ENCODE measurements at regions not wholly inside any gene's neighbourhood (a gene's known extent, or its start where the extent isn't known, plus 50 kb on each side); places are given as distances from the start of the nearest gene placed in this dataset.
"Not testable (repeated sequence)": the region's sequence is repeated elsewhere in the genome, so short reads cannot be mapped to it uniquely, and the experiment has no call there.

DNA sequence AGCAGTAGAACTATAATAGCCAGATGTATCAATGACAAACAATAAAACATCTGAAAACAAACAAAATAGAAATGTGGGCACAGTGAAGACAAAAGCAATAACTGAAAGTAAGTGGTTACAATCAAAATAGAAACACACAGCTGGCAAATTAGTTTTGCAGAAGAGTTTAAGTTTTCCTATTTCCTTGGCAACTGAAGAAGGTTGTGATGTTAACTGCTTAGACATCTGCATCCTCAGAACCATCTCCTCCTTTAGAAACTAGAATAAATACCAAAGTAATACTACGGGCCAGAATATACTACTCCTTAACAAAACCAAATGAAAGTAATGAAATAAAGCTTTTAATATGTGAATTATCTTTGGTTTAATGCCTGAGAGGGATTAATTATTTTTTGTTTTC is 605.5 kb downstream of the LTN1 start:
- no peaks in the 10 kb centered on the region for H3K36me3 ChIP-seq (ENCODE audit: control insufficient read depth in 2 of 2, extremely low read depth in 1 of 2, insufficient read depth in 2 of 2, low read length in 2 of 2)
- dilution Hi-C loops (cut with MboI; ENCODE audit: extremely low pct_ligation_motif_present, low sequenced_read_pairs), result no loop called here

DNA sequence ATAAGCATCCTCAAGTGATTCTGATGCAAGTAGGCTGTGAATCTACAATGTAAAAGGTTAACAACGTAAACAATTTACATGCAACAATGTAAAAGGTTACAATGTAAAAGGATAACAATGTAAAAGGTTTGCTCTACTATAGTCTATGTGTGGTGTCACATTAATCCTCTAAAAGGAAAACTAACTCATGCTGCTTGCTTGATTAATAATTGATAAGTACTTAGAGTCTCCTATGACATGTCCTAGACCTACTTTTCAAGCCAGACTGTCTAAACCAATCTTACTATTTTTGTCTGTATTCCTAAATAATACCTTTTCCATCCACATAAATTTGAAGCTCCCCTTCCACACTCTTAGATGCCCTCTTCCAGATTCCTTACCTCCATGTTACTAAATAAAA is 606.8 kb downstream of the LTN1 start:
- Histone ChIP-seq H4K20me1 (ENCODE audit: control insufficient read depth, extremely low read depth, insufficient read depth, low read length) (no peaks in the 10 kb centered on the region), H3K9me1 (ENCODE audit: control insufficient read depth, extremely low read depth, insufficient read depth, low read length) (no peaks in the 10 kb centered on the region), H3K79me2 (ENCODE audit: control insufficient read depth, insufficient read depth, low read length) (no peaks in the 10 kb centered on the region), H3K4me3 (ENCODE audit: control insufficient read depth in 2 of 3, extremely low read depth in 1 of 3, insufficient read depth in 2 of 3, low read depth in 1 of 3, low read length in 3 of 3) (no peak overlapping the region), H3K36me3 (ENCODE audit: control insufficient read depth in 2 of 2, extremely low read depth in 1 of 2, insufficient read depth in 2 of 2, low read length in 2 of 2) (no peaks in the 10 kb centered on the region), H3K4me1 (ENCODE audit: control insufficient read depth, extremely low read depth, insufficient read depth, low read length) (no peaks in the 10 kb centered on the region), H3K9me3 (ENCODE audit: control insufficient read depth, low read depth, low read length) (no peaks in the 10 kb centered on the region), H2AFZ (ENCODE audit: control insufficient read depth, low read length) (no peak overlapping the region), H3K4me2 (ENCODE audit: control insufficient read depth, extremely low read depth, insufficient read depth, low read depth, low read length) (no peak overlapping the region), H3K9ac (ENCODE audit: control insufficient read depth, extremely low read depth, insufficient read depth, low read length) (no peak overlapping the region), H3K27ac (ENCODE audit: control insufficient read depth, insufficient read depth, low read length) (no peak overlapping the region), H3K27me3 (ENCODE audit: control insufficient read depth, extremely low read depth, insufficient read depth, low read length) (no peaks in the 10 kb centered on the region)
- dilution Hi-C loops (cut with MboI; ENCODE audit: extremely low pct_ligation_motif_present, low sequenced_read_pairs), result no loop called here
- no peak for TF ChIP-seq EZH2 (IDR thresholded peaks at IDR 0.05; ENCODE audit: low read length)
- DNase-seq (ENCODE audit: low read depth, low spot score) (no peak), FAIRE-seq (no peak)

More for the DNA sequence above, 605.5 kb downstream of the LTN1 start:
- Histone ChIP-seq H2AFZ (ENCODE audit: control insufficient read depth, low read length) (no peak overlapping the region), H3K27me3 (ENCODE audit: control insufficient read depth, extremely low read depth, insufficient read depth, low read length) (no peaks in the 10 kb centered on the region), H3K9me1 (ENCODE audit: control insufficient read depth, extremely low read depth, insufficient read depth, low read length) (no peaks in the 10 kb centered on the region), H3K4me3 (ENCODE audit: control insufficient read depth in 2 of 3, extremely low read depth in 1 of 3, insufficient read depth in 2 of 3, low read depth in 1 of 3, low read length in 3 of 3) (no peak overlapping the region), H3K9me3 (ENCODE audit: control insufficient read depth, low read depth, low read length) (peaks cover 4% of the 10 kb centered on the region), H3K4me2 (ENCODE audit: control insufficient read depth, extremely low read depth, insufficient read depth, low read depth, low read length) (no peak overlapping the region), H3K9ac (ENCODE audit: control insufficient read depth, extremely low read depth, insufficient read depth, low read length) (no peak overlapping the region), H3K4me1 (ENCODE audit: control insufficient read depth, extremely low read depth, insufficient read depth, low read length) (no peaks in the 10 kb centered on the region), H3K27ac (ENCODE audit: control insufficient read depth, insufficient read depth, low read length) (no peak overlapping the region), H4K20me1 (ENCODE audit: control insufficient read depth, extremely low read depth, insufficient read depth, low read length) (no peaks in the 10 kb centered on the region), H3K79me2 (ENCODE audit: control insufficient read depth, insufficient read depth, low read length) (no peaks in the 10 kb centered on the region)
- DNase-seq (ENCODE audit: low read depth, low spot score) (no peak), FAIRE-seq (no peak)
- TF ChIP-seq CTCF (optimal IDR thresholded peaks at IDR 0.05 in 1 of 3, IDR thresholded peaks at IDR 0.05 in 1 of 3, conservative IDR thresholded peaks at IDR 0.05 in 1 of 3; ENCODE audit: extremely low read depth in 1 of 3, insufficient read depth in 2 of 3, low read length in 3 of 3) (no peak), EZH2 (IDR thresholded peaks at IDR 0.05; ENCODE audit: low read length) (no peak)

- DNase-seq (ENCODE audit: low read depth, low spot score); H3K4me3 ChIP-seq (ENCODE audit: control insufficient read depth in 2 of 3, extremely low read depth in 1 of 3, insufficient read depth in 2 of 3, low read depth in 1 of 3, low read length in 3 of 3); H3K9me1 ChIP-seq (ENCODE audit: control insufficient read depth, extremely low read depth, insufficient read depth, low read length); H3K9ac ChIP-seq (ENCODE audit: control insufficient read depth, extremely low read depth, insufficient read depth, low read length); H3K4me2 ChIP-seq (ENCODE audit: control insufficient read depth, extremely low read depth, insufficient read depth, low read depth, low read length); H3K79me2 ChIP-seq (ENCODE audit: control insufficient read depth, insufficient read depth, low read length); H2AFZ ChIP-seq (ENCODE audit: control insufficient read depth, low read length); H3K27ac ChIP-seq (ENCODE audit: control insufficient read depth, insufficient read depth, low read length); H3K9me3 ChIP-seq (ENCODE audit: control insufficient read depth, low read depth, low read length); H4K20me1 ChIP-seq (ENCODE audit: control insufficient read depth, extremely low read depth, insufficient read depth, low read length); dilution Hi-C loops (cut with MboI; ENCODE audit: extremely low pct_ligation_motif_present, low sequenced_read_pairs); H3K4me1 ChIP-seq (ENCODE audit: control insufficient read depth, extremely low read depth, insufficient read depth, low read length); H3K27me3 ChIP-seq (ENCODE audit: control insufficient read depth, extremely low read depth, insufficient read depth, low read length); H3K36me3 ChIP-seq (ENCODE audit: control insufficient read depth in 2 of 2, extremely low read depth in 1 of 2, insufficient read depth in 2 of 2, low read length in 2 of 2): not testable (repeated sequence)
- peak; percentile 26 for FAIRE-seq
Observed at GRCh38 chr21:28381000-28381745, 611.5 kb downstream of the LTN1 start.
